GM12878 (cell line): ENCODE measurements at regions not wholly inside any gene's neighbourhood (a gene's known extent, or its start where the extent isn't known, plus 50 kb on each side); places are given as distances from the start of the nearest gene placed in this dataset.

Experiments used
- ATAC-seq: fragments of 200-7000 bp; cut with Tn5 transposase; 3 replicates; pipeline ENCODE4 v1.9.1; 2020; ENCODE audit warnings: mild to moderate bottlenecking, moderate library complexity
- BruUV-seq: library from RNA; stranded (reverse); fragments of 400-500 nt; replicated peaks from 2 replicates; lab custom pipeline; 2021; lab: Mats Ljungman, UMichigan
- CTCF ChIA-PET: fragments of 300-600 bp; sonication (Branson Sonifier 250); formaldehyde crosslinking; extraction: SDS; loops from one replicate; lab custom pipeline; 2021; ENCODE audit warnings: inconsistent platforms; lab: Yijun Ruan, JAX
- POLR2A ChIA-PET: fragments of 350-600 bp; formaldehyde crosslinking; extraction: SDS; loops from one replicate; lab custom pipeline; 2021; ENCODE audit warnings: inconsistent platforms; lab: Charles Lee
- RAD21 ChIA-PET: fragments of 300-600 bp; sonication (Branson Sonifier 250); formaldehyde crosslinking; loops from one replicate; lab custom pipeline; 2023; ENCODE audit warnings: antibody characterized with exemption; ENCODE audit not compliant: unreplicated experiment; lab: Charles Lee
- SMC1A ChIA-PET: fragments of 300-600 bp; sonication (Branson Sonifier 250); formaldehyde crosslinking; loops from one replicate; lab custom pipeline; 2023; ENCODE audit not compliant: unreplicated experiment, uncharacterized antibody; lab: Charles Lee
- DNase-seq: peaks from one replicate; pipeline ENCODE4 v3.0.0-alpha.2; 2011; ENCODE audit warnings: low read depth, low spot score
- FAIRE-seq: peaks from 3 replicates; lab custom pipeline; 2011; peaks lifted over from hg19 to GRCh38; lab: Jason Lieb, UNC
- H2AFZ ChIP-seq: 2 replicates; pipeline ENCODE4 v1.6.0; 2011; ENCODE audit warnings: low read depth, low read length, control low read depth; ENCODE audit not compliant: control insufficient read depth
- H3K27ac ChIP-seq: 2 replicates; pipeline ENCODE4 v1.5.1; 2011; ENCODE audit warnings: control low read depth; ENCODE audit not compliant: control insufficient read depth, insufficient read depth
- H3K27me3 ChIP-seq, 2 experiments: replicated peaks in 1 of 2; 2 replicates each; pipeline versions ENCODE4 v1.6.0 to v1.6.1; 2011; ENCODE audit warnings: low read length in 1 of 2; ENCODE audit not compliant: control insufficient read depth in 2 of 2, insufficient read depth in 2 of 2
- H3K36me3 ChIP-seq, 2 experiments: 2 replicates each; pipeline ENCODE4 v1.5.1; 2011; ENCODE audit warnings: low read length in 1 of 2; ENCODE audit not compliant: control insufficient read depth in 2 of 2, insufficient read depth in 2 of 2
- H3K4me1 ChIP-seq: 2 replicates; pipeline ENCODE4 v1.6.1; 2011; ENCODE audit warnings: mild to moderate bottlenecking, low read length, moderate library complexity, mixed read lengths; ENCODE audit not compliant: control insufficient read depth, insufficient read depth
- H3K4me2 ChIP-seq: 2 replicates; pipeline ENCODE4 v1.6.0; 2011; ENCODE audit warnings: control low read depth; ENCODE audit not compliant: control insufficient read depth, insufficient read depth
- H3K4me3 ChIP-seq: fragments of 200-600 bp; sonication (generic); 2 replicates; pipeline ENCODE4 v1.5.1; 2016
- H3K79me2 ChIP-seq: 2 replicates; pipeline ENCODE4 v1.6.0; 2011; ENCODE audit warnings: low read length; ENCODE audit not compliant: control insufficient read depth, insufficient read depth
- H3K9ac ChIP-seq: 2 replicates; pipeline ENCODE4 v1.8.0; 2011; ENCODE audit warnings: low read length, control low read depth, mixed read lengths; ENCODE audit not compliant: control insufficient read depth, insufficient read depth
- H3K9me3 ChIP-seq: replicated peaks from 3 replicates; pipeline ENCODE4 v1.5.1; 2011; ENCODE audit warnings: mild to moderate bottlenecking, low read length; ENCODE audit not compliant: control insufficient read depth, insufficient read depth
- H4K20me1 ChIP-seq: 2 replicates; pipeline ENCODE4 v1.6.0; 2011; ENCODE audit not compliant: control insufficient read depth, insufficient read depth
- CHD2 ChIP-seq: IDR thresholded peaks from 2 replicates; pipeline ENCODE4 v1.6.1; 2011; ENCODE audit warnings: low read depth, low read length, improper control_type of control experiment, borderline replicate concordance
- CREM ChIP-seq: IDR thresholded peaks from 2 replicates; pipeline ENCODE4 v1.6.1; 2014; ENCODE audit warnings: antibody characterized with exemption, low read depth
- HCFC1 ChIP-seq: fragments of 150-350 bp; IDR thresholded peaks from 2 replicates; pipeline ENCODE4 v1.6.1; 2014; ENCODE audit warnings: low read length
- HDGF ChIP-seq: fragments of 450-650 bp; IDR thresholded peaks from 2 replicates; pipeline ENCODE4 v1.6.1; 2016; ENCODE audit warnings: antibody characterized with exemption
- IKZF2 ChIP-seq, 2 experiments: fragments of 450-650 bp; IDR thresholded peaks; 2 replicates each; pipeline ENCODE4 v1.6.1; 2017; ENCODE audit warnings: mild to moderate bottlenecking in 2 of 2, moderate library complexity in 2 of 2
- MLLT1 ChIP-seq: fragments of 450-650 bp; IDR thresholded peaks from 2 replicates; pipeline ENCODE4 v1.6.1; 2016; ENCODE audit warnings: mild to moderate bottlenecking
- MYC ChIP-seq: IDR thresholded peaks from 2 replicates; pipeline ENCODE4 v1.6.1; 2011; ENCODE audit warnings: mild to moderate bottlenecking, low read length, moderate library complexity, inconsistent platforms; ENCODE audit not compliant: insufficient read depth, insufficient replicate concordance, insufficient read length, severe bottlenecking
- NR2C1 ChIP-seq: fragments of 450-650 bp; IDR thresholded peaks from 2 replicates; pipeline ENCODE4 v1.6.1; 2017; ENCODE audit warnings: antibody characterized with exemption, mild to moderate bottlenecking, moderate library complexity
- RAD51 ChIP-seq: fragments of 450-650 bp; IDR thresholded peaks from 2 replicates; pipeline ENCODE4 v1.6.1; 2016; ENCODE audit warnings: moderate library complexity, mild to moderate bottlenecking, inconsistent platforms
- SMARCA5 ChIP-seq: fragments of 450-650 bp; IDR thresholded peaks from 2 replicates; pipeline ENCODE4 v1.6.1; 2017; ENCODE audit warnings: mild to moderate bottlenecking
- STAT1 ChIP-seq: fragments of 450-650 bp; conservative IDR thresholded peaks from 2 replicates; pipeline ENCODE4 v1.6.1; 2014; ENCODE audit warnings: antibody characterized with exemption, mild to moderate bottlenecking
- TCF12 ChIP-seq: IDR thresholded peaks from 2 replicates; pipeline ENCODE4 v1.6.1; 2011; ENCODE audit warnings: low read depth, mild to moderate bottlenecking, low read length
- USF1 ChIP-seq: IDR thresholded peaks from 2 replicates; pipeline ENCODE4 v1.6.1; 2011; ENCODE audit warnings: borderline replicate concordance, low read depth, mild to moderate bottlenecking, moderate library complexity, mixed read lengths, low read length; ENCODE audit not compliant: insufficient read depth; ENCODE audit errors: extremely low read length
- ZNF592 ChIP-seq: fragments of 450-650 bp; IDR thresholded peaks from 2 replicates; pipeline ENCODE4 v1.6.1; 2017; ENCODE audit warnings: mild to moderate bottlenecking, moderate library complexity
- WGBS: methylation state at CpG from one replicate; pipeline ENCODE4 v1.1.6; 2016; ENCODE audit warnings: low lambda C conversion rate; ENCODE audit not compliant: insufficient replicate concordance, insufficient coverage; ENCODE audit errors: missing lambda C conversion rate; 5-methylcytosine and 5-hydroxymethylcytosine counted together
- in situ Hi-C: fragments of 300-500 bp; cut with MboI; formaldehyde crosslinking; loops from 9 replicates; pipeline ENCODE4 v1.14.3; 2018; ENCODE audit warnings: mixed read lengths
- intact Hi-C: fragments of 100-400 bp; cut with micrococcal nuclease; formaldehyde crosslinking; loops from one replicate; pipeline ENCODE4 v1.14.2; 2022; ENCODE audit not compliant: unreplicated experiment
- TF ChIP-seq, protein P1 (sequence below): IDR thresholded peaks from 2 replicates; pipeline ENCODE4 v1.6.1; 2011; ENCODE audit warnings: borderline replicate concordance, low read depth, mild to moderate bottlenecking, moderate library complexity, low read length; ENCODE audit not compliant: insufficient read depth, poor library complexity, severe bottlenecking

DNA sequence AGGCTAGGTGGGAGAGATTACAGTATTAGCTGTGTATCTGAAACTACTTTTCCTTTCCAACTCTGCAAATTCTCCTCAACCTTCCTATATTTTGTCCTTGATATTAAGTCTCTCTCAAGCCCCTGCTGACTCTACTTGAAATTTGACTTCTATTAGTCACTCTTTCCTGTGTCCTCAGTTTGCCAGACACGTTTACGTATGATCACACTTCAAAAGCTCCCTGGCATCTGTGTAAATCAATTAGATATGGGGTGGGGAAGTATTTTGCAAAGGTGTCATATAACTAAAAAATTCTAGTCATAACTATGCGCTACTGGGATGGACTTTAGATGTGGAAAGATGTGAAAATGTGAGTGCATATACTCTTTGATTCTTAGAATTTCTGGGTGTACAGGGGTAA, 67.4 kb upstream of the ARHGAP24 start:
- ChIA-PET RAD21 (no interaction called here), CTCF (no interaction called here), SMC1A (no interaction called here), POLR2A (no interaction called here)
- H2AFZ ChIP-seq, result no peak overlapping the region
- no peak for DNase-seq
- intact Hi-C loops, result no loop called here
- no peaks in the 10 kb centered on the region for H3K36me3 ChIP-seq
- H3K9ac ChIP-seq, result no peak overlapping the region
- no peak for FAIRE-seq
- no TSS peak for BruUV-seq
- no peak overlapping the region for H3K27ac ChIP-seq
- no peak overlapping the region for H3K4me2 ChIP-seq
- H3K27me3 ChIP-seq, result no peaks in the 10 kb centered on the region; a peak in 1 of 4 replicates
- no peak overlapping the region for H3K4me3 ChIP-seq
- no peaks in the 10 kb centered on the region for H3K9me3 ChIP-seq
- no peaks in the 10 kb centered on the region for H3K4me1 ChIP-seq
- 58% methylated on average over 3 of the region's 3 CpGs for WGBS
- no peak for ATAC-seq
- in situ Hi-C loops, result no loop called here
- H3K79me2 ChIP-seq, result no peaks in the 10 kb centered on the region
- H4K20me1 ChIP-seq, result no peaks in the 10 kb centered on the region
- TF ChIP-seq RAD51 (no peak), USF1 (no peak), HDGF (no peak), NR2C1 (no peak), MYC (no peak), IKZF2 (IDR thresholded peaks at IDR 0.05) (no peak), CREM (no peak), MLLT1 (no peak), STAT1 (no peak), HCFC1 (no peak), SMARCA5 (no peak), TCF12 (no peak), ZNF592 (no peak), CHD2 (no peak)
- TF ChIP-seq, protein P1, sequence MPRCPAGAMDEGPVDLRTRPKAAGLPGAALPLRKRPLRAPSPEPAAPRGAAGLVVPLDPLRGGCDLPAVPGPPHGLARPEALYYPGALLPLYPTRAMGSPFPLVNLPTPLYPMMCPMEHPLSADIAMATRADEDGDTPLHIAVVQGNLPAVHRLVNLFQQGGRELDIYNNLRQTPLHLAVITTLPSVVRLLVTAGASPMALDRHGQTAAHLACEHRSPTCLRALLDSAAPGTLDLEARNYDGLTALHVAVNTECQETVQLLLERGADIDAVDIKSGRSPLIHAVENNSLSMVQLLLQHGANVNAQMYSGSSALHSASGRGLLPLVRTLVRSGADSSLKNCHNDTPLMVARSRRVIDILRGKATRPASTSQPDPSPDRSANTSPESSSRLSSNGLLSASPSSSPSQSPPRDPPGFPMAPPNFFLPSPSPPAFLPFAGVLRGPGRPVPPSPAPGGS, result no peak
